ENCODE measurements at regions not wholly inside any gene's neighbourhood (a gene's known extent, or its start where the extent isn't known, plus 50 kb on each side); places are given as distances from the start of the nearest gene placed in this dataset.

GRCh38 chr10:130489891-130490290 lies 353.7 kb downstream of the GLRX3 start:
- no peak for DNase-seq

- DNase-seq, result no peak
Measured at GRCh38 chr10:130491011-130491692, 355.0 kb downstream of the GLRX3 start.

- no peak for DNase-seq
Measured at GRCh38 chr10:130491693-130492050, 355.5 kb downstream of the GLRX3 start.

- no peak for DNase-seq
Measured at GRCh38 chr10:130492266-130492934, 356.2 kb downstream of the GLRX3 start.

GRCh38 chr10:130493021-130493420 lies 356.8 kb downstream of the GLRX3 start:
- no peak for DNase-seq

- no peak for DNase-seq
Measured at GRCh38 chr10:130493446-130494145, 357.4 kb downstream of the GLRX3 start.

- no peak for DNase-seq
Measured at GRCh38 chr10:130495116-130495862, 359.1 kb downstream of the GLRX3 start.

- peak; percentile 5 for DNase-seq
Measured at GRCh38 chr10:130495891-130496636, 359.9 kb downstream of the GLRX3 start.

GRCh38 chr10:130497056-130498010 lies 361.1 kb downstream of the GLRX3 start:
- no peak for DNase-seq

GRCh38 chr10:130498042-130498441 lies 361.9 kb downstream of the GLRX3 start:
- no peak for DNase-seq

- DNase-seq, result no peak
Measured at GRCh38 chr10:130498934-130499333, 362.7 kb downstream of the GLRX3 start.

GRCh38 chr10:130499541-130499940 lies 363.4 kb downstream of the GLRX3 start:
- no peak for DNase-seq

- DNase-seq, result no peak
Measured at GRCh38 chr10:130500261-130501000, 364.2 kb downstream of the GLRX3 start.

- DNase-seq, result no peak
Measured at GRCh38 chr10:130507461-130507860, 371.3 kb downstream of the GLRX3 start.

GRCh38 chr10:130509881-130510689 lies 373.9 kb downstream of the GLRX3 start:
- DNase-seq, result no peak

- DNase-seq, result no peak
Measured at GRCh38 chr10:130510755-130511154, 374.6 kb downstream of the GLRX3 start.

- no peak for DNase-seq
Measured at GRCh38 chr10:130511766-130512165, 375.6 kb downstream of the GLRX3 start.

- no peak for DNase-seq
Measured at GRCh38 chr10:130512936-130513335, 376.7 kb downstream of the GLRX3 start.

- no peak for DNase-seq
Measured at GRCh38 chr10:130513686-130514476, 377.7 kb downstream of the GLRX3 start.
